ENCODE measurements at regions not wholly inside any gene's neighbourhood (a gene's known extent, or its start where the extent isn't known, plus 50 kb on each side); places are given as distances from the start of the nearest gene placed in this dataset.

DNA sequence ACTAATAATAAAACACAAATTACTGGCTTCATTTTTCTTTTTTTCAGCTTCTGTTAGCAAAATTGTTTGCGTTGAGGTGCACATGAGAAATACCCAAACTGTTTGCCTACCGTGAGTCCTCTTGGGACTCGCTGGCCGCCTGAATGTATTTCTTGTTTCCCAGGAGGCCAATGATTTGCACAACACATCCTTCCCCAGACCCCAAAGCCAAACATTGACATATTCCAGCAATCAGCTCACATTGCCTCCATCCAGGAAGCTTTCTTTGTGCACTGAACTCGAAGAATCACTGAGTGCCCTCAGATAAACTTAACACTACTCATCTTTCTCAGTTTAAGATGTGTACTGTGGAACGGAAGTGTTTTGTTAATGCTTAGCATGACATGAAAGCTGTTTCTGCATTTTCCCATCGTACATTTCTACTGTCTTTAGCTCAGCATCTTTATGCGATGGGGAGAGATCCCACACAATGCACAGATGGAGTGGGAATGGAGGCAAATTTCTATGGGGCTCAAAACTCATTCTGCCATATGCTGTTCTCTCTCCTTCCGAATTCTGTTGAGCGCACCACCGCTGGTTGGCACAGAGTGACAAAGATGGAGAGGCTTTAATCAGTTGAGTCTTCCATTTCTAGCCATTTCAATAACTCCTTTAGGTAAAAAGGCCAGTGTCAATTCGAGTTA is 399.5 kb downstream of the RFC3 start:
- DNase-seq (ENCODE audit: low read depth in 1 of 2, low spot score in 1 of 2) = no peak

GRCh38 chr13:34223984-34224383 is 406.0 kb downstream of the RFC3 start:
- no peak for DNase-seq (ENCODE audit: low read depth in 1 of 2, low spot score in 1 of 2)

- DNase-seq (ENCODE audit: low read depth in 1 of 2, low spot score in 1 of 2) = no peak
Observed at GRCh38 chr13:34224877-34225276, 406.9 kb downstream of the RFC3 start.

DNA sequence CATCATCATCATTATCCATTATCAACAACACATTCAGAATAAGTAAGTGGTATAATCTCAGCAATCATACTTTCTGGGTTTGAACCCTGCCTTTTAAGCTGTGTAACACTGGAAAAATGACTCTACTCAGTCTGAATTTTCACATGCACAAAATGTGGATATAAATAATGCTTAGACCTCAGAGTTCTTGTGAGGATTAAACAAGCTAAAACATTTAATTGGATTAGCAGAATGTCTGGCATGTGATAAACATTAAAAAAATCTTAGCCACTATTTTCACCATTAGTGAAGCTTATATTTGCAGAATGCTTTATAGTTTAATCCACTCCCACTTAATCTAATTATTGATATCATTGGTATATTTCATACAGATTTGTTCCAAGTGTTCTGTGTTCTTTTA is 412.3 kb downstream of the RFC3 start:
- DNase-seq (ENCODE audit: low read depth in 1 of 2, low spot score in 1 of 2) = no peak

DNA sequence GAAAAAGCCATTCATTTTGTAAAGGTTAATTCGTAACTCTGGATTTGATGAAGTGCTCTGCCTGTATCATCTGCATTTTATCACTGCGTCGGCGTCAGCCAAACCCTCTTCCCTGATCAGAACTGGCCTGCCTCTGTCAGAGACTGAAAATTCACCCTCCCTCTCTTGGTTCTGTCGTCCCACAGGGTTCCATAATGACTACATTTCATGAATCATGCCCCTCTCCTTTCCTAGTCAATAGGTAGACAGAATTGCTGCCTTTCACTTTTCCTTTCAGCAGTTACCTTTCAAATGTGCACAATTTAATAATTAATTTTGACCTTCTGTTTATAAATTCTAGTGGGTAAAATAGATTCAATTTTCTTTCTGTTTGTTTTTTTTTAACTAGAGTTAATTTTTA is 423.4 kb downstream of the RFC3 start:
- DNase-seq (ENCODE audit: low read depth in 1 of 2, low spot score in 1 of 2) = no peak

DNA sequence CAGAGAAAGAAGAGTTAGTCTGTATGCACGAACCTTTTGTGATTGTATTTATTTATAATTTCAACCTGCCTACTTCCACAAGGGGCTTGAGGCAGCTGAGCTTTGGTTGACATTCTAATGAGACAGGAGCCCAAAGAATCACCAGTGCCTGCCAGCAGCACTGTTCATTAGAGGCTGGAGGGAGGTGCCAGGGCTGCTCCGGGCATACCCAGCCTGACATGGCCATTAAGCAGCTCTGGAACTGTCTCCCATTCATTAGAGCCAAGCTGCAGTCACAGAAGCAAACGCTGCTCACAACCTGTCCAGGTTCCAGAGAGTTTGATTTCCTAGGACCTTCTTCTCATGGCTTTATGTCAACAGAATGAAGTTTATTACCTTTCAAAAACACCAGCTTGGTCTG is 425.5 kb downstream of the RFC3 start:
- DNase-seq (ENCODE audit: low read depth in 1 of 2, low spot score in 1 of 2) = no peak

DNA sequence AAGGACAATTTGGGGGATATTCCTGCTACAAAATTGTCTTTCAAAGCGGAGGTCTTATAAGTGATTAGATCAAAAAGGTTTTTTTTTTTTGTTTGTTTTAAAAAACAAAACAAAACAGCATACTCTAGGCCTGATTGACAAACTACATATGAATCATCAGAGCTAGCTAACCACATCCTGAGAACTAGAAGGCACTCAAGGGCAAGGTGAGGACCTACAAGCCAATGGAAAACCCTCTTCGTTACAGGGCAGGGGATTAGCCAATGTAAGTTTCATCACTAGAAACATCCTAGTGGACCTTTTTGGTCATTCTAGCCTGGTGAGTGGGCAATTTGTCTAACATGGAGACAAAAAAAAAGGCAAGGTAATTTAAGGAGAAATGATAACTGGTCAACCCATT is 428.6 kb downstream of the RFC3 start:
- DNase-seq (ENCODE audit: low read depth in 1 of 2, low spot score in 1 of 2) = no peak

DNA sequence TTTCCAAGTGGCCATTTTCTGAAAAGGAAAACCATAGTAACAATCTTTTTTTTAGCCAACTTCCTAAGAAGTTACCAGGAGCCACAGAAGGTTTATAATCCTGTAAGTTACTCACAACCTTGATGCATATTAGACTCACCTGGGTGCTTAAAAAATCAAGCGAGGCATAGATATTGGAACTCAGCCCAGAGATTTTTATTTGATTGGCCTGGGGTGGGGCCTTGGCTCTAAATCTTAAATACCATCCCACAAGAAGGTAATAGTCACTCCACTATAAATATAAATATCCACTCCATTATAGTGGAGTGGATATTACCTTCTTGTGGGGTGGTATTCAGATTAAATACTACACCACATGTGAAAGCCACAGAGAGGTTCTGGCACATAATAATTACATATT is 429.6 kb downstream of the RFC3 start:
- DNase-seq (ENCODE audit: low read depth in 1 of 2, low spot score in 1 of 2) = no peak

DNA sequence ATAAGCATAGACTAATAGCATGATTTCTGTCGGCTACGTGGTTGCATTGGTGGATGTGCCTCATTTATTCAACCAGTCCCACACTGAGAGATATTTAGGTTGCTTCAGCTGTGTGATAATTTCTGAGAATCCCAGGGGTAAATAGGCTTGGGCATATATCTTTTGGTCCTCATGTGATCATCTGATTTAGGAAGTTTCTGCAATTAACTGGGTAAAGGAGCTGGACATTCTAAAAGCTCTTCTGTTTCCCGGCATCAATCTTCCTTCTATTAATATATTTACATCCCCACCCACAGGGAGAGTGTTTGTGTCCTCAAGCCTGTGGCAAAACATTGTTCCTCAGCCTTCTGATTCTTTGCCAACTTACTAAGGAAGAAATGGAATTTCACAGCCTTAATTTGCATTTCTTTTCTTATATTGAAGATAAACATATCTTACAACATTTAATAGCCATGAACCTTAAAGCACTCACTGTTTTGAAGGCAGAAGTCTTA is 431.6 kb downstream of the RFC3 start:
- DNase-seq (ENCODE audit: low read depth in 1 of 2, low spot score in 1 of 2) = no peak

- no peak for DNase-seq (ENCODE audit: low read depth in 1 of 2, low spot score in 1 of 2)
Observed at GRCh38 chr13:34250151-34250670, 432.3 kb downstream of the RFC3 start.

DNA sequence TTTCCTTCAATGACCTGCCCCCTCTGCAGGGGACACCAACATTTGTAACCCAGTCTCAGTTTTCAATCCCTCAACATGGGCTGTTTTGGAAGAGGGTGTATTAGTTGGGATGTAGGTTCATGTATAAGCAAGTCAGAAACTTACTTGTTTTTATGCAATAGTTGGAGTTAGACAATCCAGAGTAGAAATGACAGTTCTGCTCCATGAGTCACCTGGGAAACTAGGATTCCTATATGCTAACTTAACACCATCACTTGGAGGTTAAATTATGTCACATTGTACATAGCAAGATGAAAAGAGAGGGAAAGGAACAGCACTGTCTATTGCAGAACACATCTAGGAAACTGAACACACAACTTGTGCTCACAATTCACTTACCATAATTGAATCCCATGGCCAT is 436.4 kb downstream of the RFC3 start:
- no peak for DNase-seq (ENCODE audit: low read depth in 1 of 2, low spot score in 1 of 2)

DNA sequence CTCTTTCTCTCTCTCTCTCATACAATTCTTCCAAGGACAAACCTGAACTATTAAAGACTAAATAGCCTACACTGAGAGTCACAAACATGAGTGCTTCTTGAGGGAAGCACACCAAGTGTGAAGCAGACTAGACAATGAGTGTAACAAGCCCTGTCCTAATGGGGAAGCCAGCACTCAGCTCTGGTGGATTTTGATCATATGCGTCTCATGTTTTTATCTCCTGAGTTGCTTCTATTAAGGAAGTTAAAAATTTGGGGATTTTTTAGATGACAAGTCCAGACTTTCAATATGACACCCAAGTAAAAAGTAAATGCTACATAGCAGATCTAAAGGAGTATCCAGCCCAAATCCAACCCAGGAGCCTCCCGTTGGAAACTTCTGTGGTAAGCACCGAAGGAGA is 437.8 kb downstream of the RFC3 start:
- no peak for DNase-seq (ENCODE audit: low read depth in 1 of 2, low spot score in 1 of 2)

- DNase-seq (ENCODE audit: low read depth in 1 of 2, low spot score in 1 of 2) = no peak
Observed at GRCh38 chr13:34256236-34256635, 438.3 kb downstream of the RFC3 start.

DNA sequence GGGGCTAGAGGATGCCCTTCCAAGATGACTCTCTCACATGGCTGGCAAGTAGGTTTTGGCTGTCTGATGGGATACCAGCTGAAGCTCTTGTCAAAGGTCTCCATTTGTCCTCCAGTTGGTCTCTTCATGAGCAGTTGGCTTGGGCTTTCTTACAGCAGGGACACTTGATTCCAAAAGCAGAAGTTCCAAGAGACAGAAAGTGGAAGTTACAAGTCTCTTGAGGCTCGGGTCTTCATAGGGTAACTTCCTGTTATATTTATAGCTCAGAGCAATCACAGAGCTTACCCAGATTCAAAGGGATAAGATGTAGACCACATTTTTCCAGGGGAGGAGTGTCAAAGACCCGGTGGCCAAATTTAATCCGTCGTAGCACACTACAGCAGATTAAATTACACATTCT is 440.0 kb downstream of the RFC3 start:
- DNase-seq (ENCODE audit: low read depth in 1 of 2, low spot score in 1 of 2) = no peak

GRCh38 chr13:34258646-34259386 is 440.9 kb downstream of the RFC3 start:
- DNase-seq (ENCODE audit: low read depth in 1 of 2, low spot score in 1 of 2) = no peak

DNA sequence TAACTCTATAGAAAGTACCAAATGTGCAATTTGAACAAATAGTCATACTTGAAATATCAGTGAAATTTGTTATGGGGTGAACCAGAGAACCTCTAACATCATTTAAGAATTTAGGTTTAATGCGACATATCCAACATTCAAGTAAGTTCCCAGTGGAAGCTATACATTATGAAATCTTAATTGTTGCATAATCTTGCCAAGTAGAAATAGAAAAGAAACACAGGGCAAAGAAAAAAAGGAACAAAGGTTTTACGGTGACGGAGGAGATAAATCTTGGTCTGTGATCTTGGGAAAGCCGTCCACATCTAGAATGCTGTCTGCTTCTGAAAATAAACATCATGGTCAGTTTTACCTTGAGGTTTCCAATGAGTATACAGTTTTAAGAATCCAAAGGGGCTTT is 445.7 kb downstream of the RFC3 start:
- DNase-seq (ENCODE audit: low read depth in 1 of 2, low spot score in 1 of 2) = no peak

- no peak for DNase-seq (ENCODE audit: low read depth in 1 of 2, low spot score in 1 of 2)
Observed at GRCh38 chr13:34265046-34265679, 447.2 kb downstream of the RFC3 start.

- DNase-seq (ENCODE audit: low read depth in 1 of 2, low spot score in 1 of 2) = no peak
Observed at GRCh38 chr13:34276764-34277163, 458.8 kb downstream of the RFC3 start.

GRCh38 chr13:34277936-34278335 is 460.0 kb downstream of the RFC3 start:
- no peak for DNase-seq (ENCODE audit: low read depth in 1 of 2, low spot score in 1 of 2)

GRCh38 chr13:34278780-34279179 is 460.8 kb downstream of the RFC3 start:
- DNase-seq (ENCODE audit: low read depth in 1 of 2, low spot score in 1 of 2) = no peak

DNA sequence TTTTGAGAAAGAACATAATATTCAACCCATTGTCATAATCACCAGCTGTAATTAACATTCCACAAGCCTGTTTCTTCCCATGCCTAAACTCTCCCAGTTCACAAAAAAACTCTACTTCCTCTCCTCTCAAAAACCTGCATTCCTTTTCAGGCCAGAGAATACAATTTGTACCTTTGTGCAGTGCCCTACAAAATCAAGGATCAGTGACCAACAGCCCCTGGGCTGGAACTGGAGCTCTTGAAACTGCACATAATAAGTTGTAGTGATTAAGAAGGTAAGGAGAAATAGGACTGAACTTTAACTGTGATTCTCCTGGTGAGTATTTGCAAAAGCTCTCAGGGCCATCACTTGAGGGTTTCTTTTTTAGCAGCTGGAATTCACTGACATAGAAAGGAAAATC is 472.7 kb downstream of the RFC3 start:
- DNase-seq (ENCODE audit: low read depth in 1 of 2, low spot score in 1 of 2) = no peak

DNA sequence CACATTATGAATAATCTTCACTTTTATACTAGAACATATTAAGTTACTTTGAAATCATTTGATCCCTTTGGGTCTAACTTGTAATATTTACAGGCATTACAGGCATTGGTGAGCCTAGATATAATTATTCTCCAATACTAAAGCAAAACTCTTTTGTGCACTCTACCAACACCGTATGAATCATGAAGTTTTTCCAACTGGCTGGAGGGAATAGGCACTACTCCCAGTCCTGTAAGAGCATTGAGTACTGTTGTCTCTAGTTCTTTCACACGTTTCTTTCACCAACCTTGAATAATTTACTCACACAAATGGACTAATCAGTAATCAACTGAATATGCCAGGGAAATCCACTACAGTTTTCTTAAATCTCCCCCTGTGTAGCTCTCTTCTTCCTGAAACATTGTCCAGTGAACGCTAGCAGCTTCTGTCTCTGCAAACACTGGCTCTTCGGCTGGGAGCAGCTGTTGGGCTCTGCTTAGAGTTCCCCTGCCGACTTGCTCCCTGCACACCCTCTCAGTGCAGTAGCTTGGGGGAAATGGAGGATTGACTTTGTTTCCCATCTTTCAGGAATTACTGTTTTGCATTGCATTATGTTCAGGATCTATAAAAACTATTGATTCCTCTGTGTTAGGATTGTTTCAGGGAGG is 476.7 kb downstream of the RFC3 start:
- no peak for DNase-seq (ENCODE audit: low read depth in 1 of 2, low spot score in 1 of 2)

All from stimulated activated CD4-positive, alpha-beta T cell treated with anti-CD3 and anti-CD28 coated beads, Interleukin-15, amount 100 ng/mL, for 1 hour (primary cell).